B cell (primary cell): ENCODE measurements at regions not wholly inside any gene's neighbourhood (a gene's known extent, or its start where the extent isn't known, plus 50 kb on each side); places are given as distances from the start of the nearest gene placed in this dataset.

Experiments used
- EZH2 ChIP-seq: IDR thresholded peaks from 2 replicates; pipeline ENCODE4 v1.6.1; 2012; ENCODE audit warnings: borderline replicate concordance, low read depth, mild to moderate bottlenecking, moderate library complexity, low read length; ENCODE audit not compliant: insufficient read depth, poor library complexity, severe bottlenecking
- TF ChIP-seq, protein P1 (sequence below): fragments of 200-600 bp; IDR thresholded peaks from one replicate; pipeline ENCODE4 v1.8.0; 2022; ENCODE audit warnings: antibody characterized with exemption, mild to moderate bottlenecking

DNA sequence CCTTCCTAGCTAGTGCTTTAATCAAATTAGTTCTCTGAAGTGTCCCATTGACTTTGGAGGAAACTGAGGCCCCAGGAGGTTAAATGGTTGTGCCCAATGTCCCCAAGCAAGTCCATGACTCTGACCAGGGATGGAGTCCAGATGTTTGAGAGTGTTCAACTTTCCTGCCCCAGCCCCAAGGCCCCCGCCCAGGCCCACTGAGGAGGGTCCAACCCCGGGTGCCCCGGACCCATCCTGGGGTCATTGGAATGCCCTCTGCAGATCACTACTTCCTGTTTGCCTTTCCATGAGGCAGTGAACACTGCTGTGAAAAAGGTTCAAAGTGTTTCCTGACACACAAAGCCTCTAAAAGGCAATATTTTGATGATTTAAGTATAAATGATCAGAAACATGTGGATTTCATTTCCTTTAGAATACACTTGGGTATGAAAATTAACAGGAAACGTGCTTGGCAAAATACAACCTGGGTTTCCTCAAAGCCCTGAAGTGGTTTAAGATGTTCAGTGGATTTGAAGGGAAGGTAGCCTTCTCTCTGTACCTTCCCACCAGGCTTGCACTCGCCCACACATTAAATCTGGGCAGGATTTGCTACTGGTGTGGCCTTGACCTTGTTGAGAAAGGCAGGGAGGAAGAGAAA is 335.7 kb downstream of the TSHZ3 start:
- TF ChIP-seq, protein P1, sequence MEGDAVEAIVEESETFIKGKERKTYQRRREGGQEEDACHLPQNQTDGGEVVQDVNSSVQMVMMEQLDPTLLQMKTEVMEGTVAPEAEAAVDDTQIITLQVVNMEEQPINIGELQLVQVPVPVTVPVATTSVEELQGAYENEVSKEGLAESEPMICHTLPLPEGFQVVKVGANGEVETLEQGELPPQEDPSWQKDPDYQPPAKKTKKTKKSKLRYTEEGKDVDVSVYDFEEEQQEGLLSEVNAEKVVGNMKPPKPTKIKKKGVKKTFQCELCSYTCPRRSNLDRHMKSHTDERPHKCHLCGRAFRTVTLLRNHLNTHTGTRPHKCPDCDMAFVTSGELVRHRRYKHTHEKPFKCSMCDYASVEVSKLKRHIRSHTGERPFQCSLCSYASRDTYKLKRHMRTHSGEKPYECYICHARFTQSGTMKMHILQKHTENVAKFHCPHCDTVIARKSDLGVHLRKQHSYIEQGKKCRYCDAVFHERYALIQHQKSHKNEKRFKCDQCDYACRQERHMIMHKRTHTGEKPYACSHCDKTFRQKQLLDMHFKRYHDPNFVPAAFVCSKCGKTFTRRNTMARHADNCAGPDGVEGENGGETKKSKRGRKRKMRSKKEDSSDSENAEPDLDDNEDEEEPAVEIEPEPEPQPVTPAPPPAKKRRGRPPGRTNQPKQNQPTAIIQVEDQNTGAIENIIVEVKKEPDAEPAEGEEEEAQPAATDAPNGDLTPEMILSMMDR: no peak
- no peak for TF ChIP-seq EZH2
